ENCODE measurements at regions not wholly inside any gene's neighbourhood (a gene's known extent, or its start where the extent isn't known, plus 50 kb on each side); places are given as distances from the start of the nearest gene placed in this dataset.

DNA sequence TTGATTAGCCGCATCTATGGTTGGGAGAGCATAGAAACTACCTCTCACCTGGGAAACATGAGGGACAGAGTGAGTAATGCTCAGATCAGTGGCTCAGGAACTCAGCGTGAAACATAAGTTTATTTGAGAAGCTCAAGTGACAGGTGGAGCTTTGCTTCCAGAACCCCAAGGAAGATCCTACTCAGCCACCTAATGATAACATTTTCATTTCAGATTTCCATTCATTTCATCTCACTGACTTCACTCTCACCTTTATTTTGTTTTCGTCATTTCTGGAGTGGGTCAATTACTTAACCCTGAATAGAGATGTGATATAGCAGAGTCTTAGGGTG, 145.5 kb upstream of the DUSP10 start:
- TF ChIP-seq EZH2phosphoT487 (IDR thresholded peaks at IDR 0.05; ENCODE audit: borderline replicate concordance, low read depth), result no peak
- no peak for TF ChIP-seq TEAD4 (IDR thresholded peaks at IDR 0.05; ENCODE audit: borderline replicate concordance, insufficient read depth)
- TF ChIP-seq POLR2AphosphoS5 (IDR thresholded peaks at IDR 0.05; ENCODE audit: low read depth, low read length), result no peak
- TF ChIP-seq, protein P1, sequence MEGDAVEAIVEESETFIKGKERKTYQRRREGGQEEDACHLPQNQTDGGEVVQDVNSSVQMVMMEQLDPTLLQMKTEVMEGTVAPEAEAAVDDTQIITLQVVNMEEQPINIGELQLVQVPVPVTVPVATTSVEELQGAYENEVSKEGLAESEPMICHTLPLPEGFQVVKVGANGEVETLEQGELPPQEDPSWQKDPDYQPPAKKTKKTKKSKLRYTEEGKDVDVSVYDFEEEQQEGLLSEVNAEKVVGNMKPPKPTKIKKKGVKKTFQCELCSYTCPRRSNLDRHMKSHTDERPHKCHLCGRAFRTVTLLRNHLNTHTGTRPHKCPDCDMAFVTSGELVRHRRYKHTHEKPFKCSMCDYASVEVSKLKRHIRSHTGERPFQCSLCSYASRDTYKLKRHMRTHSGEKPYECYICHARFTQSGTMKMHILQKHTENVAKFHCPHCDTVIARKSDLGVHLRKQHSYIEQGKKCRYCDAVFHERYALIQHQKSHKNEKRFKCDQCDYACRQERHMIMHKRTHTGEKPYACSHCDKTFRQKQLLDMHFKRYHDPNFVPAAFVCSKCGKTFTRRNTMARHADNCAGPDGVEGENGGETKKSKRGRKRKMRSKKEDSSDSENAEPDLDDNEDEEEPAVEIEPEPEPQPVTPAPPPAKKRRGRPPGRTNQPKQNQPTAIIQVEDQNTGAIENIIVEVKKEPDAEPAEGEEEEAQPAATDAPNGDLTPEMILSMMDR (IDR thresholded peaks at IDR 0.05), result no peak
- TF ChIP-seq, protein P2, sequence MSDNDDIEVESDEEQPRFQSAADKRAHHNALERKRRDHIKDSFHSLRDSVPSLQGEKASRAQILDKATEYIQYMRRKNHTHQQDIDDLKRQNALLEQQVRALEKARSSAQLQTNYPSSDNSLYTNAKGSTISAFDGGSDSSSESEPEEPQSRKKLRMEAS (IDR thresholded peaks at IDR 0.05; ENCODE audit: low read depth), result no peak
- TF ChIP-seq MXI1 (IDR thresholded peaks at IDR 0.05; ENCODE audit: low read depth, low read length), result no peak
